NCI-H345 (cell line): ENCODE measurements at regions not wholly inside any gene's neighbourhood (a gene's known extent, or its start where the extent isn't known, plus 50 kb on each side); places are given as distances from the start of the nearest gene placed in this dataset.
"Not testable (repeated sequence)": the region's sequence is repeated elsewhere in the genome, so short reads cannot be mapped to it uniquely, and the experiment has no call there.

ENCODE experiments used
- DNase-seq: peaks from one replicate; lab custom pipeline; 2025; lab: John Stamatoyannopoulos, UW

- DNase-seq: no peak
Measured at GRCh38 chr22:19599626-19600243, 75.5 kb upstream of the CLDN5 start.

- DNase-seq: not testable (repeated sequence)
Measured at GRCh38 chr22:19603346-19603745, 79.1 kb upstream of the CLDN5 start.

- no peak for DNase-seq
Measured at GRCh38 chr22:19603767-19604166, 79.6 kb upstream of the CLDN5 start.

GRCh38 chr22:19604711-19605268 lies 80.6 kb upstream of the CLDN5 start:
- no peak for DNase-seq

- DNase-seq: no peak
Measured at GRCh38 chr22:19605508-19606331, 81.5 kb upstream of the CLDN5 start.

GRCh38 chr22:19606332-19607191 lies 82.4 kb upstream of the CLDN5 start:
- no peak for DNase-seq

- peak; percentile 85 for DNase-seq
Measured at GRCh38 chr22:19607192-19608002, 83.2 kb upstream of the CLDN5 start.

GRCh38 chr22:19608003-19608690 lies 83.9 kb upstream of the CLDN5 start:
- no peak for DNase-seq

GRCh38 chr22:19609753-19610152 lies 85.5 kb upstream of the CLDN5 start:
- not testable (repeated sequence) for DNase-seq

- no peak for DNase-seq
Measured at GRCh38 chr22:19610518-19611253, 86.5 kb upstream of the CLDN5 start.

- no peak for DNase-seq
Measured at GRCh38 chr22:19611590-19611989, 87.4 kb upstream of the CLDN5 start.

- no peak for DNase-seq
Measured at GRCh38 chr22:19612866-19613572, 88.8 kb upstream of the CLDN5 start.

GRCh38 chr22:19614536-19614863 lies 90.3 kb upstream of the CLDN5 start:
- DNase-seq: no peak

GRCh38 chr22:19615001-19615461 lies 90.8 kb upstream of the CLDN5 start:
- DNase-seq: no peak

- no peak for DNase-seq
Measured at GRCh38 chr22:19615867-19616581, 91.8 kb upstream of the CLDN5 start.

- DNase-seq: peak; percentile 3
Measured at GRCh38 chr22:19619144-19620009, 94.9 kb upstream of the SEPTIN5 start.

- peak; percentile 27 for DNase-seq
Measured at GRCh38 chr22:19620742-19621371, 93.4 kb upstream of the SEPTIN5 start.
